ENCODE measurements at regions not wholly inside any gene's neighbourhood (a gene's known extent, or its start where the extent isn't known, plus 50 kb on each side); places are given as distances from the start of the nearest gene placed in this dataset.

DNA sequence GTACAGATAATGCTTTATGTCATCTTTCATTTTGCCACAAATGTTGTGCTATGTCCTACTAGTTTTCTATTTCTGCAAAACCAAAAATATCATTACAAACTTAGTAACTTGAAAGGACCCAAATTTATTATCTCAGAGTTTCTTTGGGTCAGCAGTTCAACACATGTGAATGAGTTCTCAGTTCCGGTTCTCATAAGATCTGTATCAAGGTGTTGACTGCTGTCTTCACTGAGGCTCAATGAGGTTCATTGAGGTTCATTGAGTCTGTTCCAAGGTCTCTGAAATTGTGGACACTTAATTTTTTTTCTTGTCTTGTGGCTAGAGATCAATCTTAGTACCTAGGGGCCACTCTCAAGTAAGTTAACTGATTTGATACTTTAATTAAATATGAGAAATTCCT is 525.1 kb upstream of the BRINP3 start:
- Histone ChIP-seq H3K27ac (ENCODE audit: insufficient read depth, low read length) (no peak overlapping the region), H3K36me3 (ENCODE audit: control insufficient read depth, insufficient read depth, low read length) (no peaks in the 10 kb centered on the region), H3K4me3 (replicated peaks in 1 of 4; ENCODE audit: control extremely low read depth in 1 of 4, insufficient read depth in 1 of 4, low read depth in 3 of 4, low read length in 4 of 4) (no peak overlapping the region), H3K4me1 (ENCODE audit: control insufficient read depth, extremely low read depth, insufficient read depth, low read length) (no peaks in the 10 kb centered on the region), H3K9me3 (ENCODE audit: control insufficient read depth, insufficient read depth, low read depth, low read length) (no peaks in the 10 kb centered on the region), H4K20me1 (ENCODE audit: control insufficient read depth, extremely low read depth, insufficient read depth, low read length) (no peaks in the 10 kb centered on the region), H3K4me2 (ENCODE audit: extremely low read depth, insufficient read depth, low read length) (no peak overlapping the region), H3K9ac (ENCODE audit: insufficient read depth, low read length) (no peak overlapping the region), H2AFZ (ENCODE audit: low read length) (no peak overlapping the region), H3K79me2 (ENCODE audit: control insufficient read depth, insufficient read depth, low read length) (no peaks in the 10 kb centered on the region), H3K27me3 (ENCODE audit: control insufficient read depth, insufficient read depth, low read length) (no peaks in the 10 kb centered on the region)
- DNase-seq (ENCODE audit: low read depth in 2 of 2), result no peak
- TF ChIP-seq EZH2 (IDR thresholded peaks at IDR 0.05; ENCODE audit: low read length, missing control alignments), result no peak
- TF ChIP-seq, protein P1, sequence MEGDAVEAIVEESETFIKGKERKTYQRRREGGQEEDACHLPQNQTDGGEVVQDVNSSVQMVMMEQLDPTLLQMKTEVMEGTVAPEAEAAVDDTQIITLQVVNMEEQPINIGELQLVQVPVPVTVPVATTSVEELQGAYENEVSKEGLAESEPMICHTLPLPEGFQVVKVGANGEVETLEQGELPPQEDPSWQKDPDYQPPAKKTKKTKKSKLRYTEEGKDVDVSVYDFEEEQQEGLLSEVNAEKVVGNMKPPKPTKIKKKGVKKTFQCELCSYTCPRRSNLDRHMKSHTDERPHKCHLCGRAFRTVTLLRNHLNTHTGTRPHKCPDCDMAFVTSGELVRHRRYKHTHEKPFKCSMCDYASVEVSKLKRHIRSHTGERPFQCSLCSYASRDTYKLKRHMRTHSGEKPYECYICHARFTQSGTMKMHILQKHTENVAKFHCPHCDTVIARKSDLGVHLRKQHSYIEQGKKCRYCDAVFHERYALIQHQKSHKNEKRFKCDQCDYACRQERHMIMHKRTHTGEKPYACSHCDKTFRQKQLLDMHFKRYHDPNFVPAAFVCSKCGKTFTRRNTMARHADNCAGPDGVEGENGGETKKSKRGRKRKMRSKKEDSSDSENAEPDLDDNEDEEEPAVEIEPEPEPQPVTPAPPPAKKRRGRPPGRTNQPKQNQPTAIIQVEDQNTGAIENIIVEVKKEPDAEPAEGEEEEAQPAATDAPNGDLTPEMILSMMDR (conservative IDR thresholded peaks at IDR 0.05 in 1 of 2, IDR thresholded peaks at IDR 0.05 in 1 of 2; ENCODE audit: low read depth in 1 of 2, low read length in 2 of 2), result no peak

DNA sequence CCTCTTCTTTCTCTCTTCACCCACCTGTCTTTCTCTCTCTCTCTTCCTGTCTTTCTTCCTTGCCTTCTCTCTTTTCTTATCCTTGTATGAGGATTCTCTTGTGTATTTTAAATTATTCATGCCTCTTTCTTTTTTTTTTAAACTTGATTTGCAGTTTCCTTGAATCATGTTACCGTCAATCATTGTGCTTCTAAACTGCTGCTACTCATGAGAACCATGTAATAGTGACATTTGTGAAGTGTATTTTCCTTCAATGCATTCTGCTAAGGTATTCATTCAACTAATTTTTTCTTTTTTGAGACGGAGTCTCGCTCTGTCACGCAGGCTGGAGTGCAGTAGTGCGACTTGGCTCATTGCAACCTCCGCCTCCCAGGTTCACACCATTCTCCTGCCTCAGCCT is 539.1 kb upstream of the BRINP3 start:
- Histone ChIP-seq H3K9me3 (ENCODE audit: control insufficient read depth, insufficient read depth, low read depth, low read length) (no peaks in the 10 kb centered on the region), H3K36me3 (ENCODE audit: control insufficient read depth, insufficient read depth, low read length) (no peaks in the 10 kb centered on the region), H3K27me3 (ENCODE audit: control insufficient read depth, insufficient read depth, low read length) (no peaks in the 10 kb centered on the region), H3K9ac (ENCODE audit: insufficient read depth, low read length) (no peak overlapping the region), H3K4me2 (ENCODE audit: extremely low read depth, insufficient read depth, low read length) (no peak overlapping the region), H3K27ac (ENCODE audit: insufficient read depth, low read length) (no peak overlapping the region), H3K4me1 (ENCODE audit: control insufficient read depth, extremely low read depth, insufficient read depth, low read length) (no peaks in the 10 kb centered on the region), H4K20me1 (ENCODE audit: control insufficient read depth, extremely low read depth, insufficient read depth, low read length) (no peaks in the 10 kb centered on the region), H3K79me2 (ENCODE audit: control insufficient read depth, insufficient read depth, low read length) (no peaks in the 10 kb centered on the region), H2AFZ (ENCODE audit: low read length) (no peak overlapping the region), H3K4me3 (replicated peaks in 1 of 4; ENCODE audit: control extremely low read depth in 1 of 4, insufficient read depth in 1 of 4, low read depth in 3 of 4, low read length in 4 of 4) (no peak overlapping the region)
- no peak for DNase-seq (ENCODE audit: low read depth in 2 of 2)
- no peak for TF ChIP-seq EZH2 (IDR thresholded peaks at IDR 0.05; ENCODE audit: low read length, missing control alignments)
- TF ChIP-seq, protein P1 (conservative IDR thresholded peaks at IDR 0.05 in 1 of 2, IDR thresholded peaks at IDR 0.05 in 1 of 2; ENCODE audit: low read depth in 1 of 2, low read length in 2 of 2), result no peak

DNA sequence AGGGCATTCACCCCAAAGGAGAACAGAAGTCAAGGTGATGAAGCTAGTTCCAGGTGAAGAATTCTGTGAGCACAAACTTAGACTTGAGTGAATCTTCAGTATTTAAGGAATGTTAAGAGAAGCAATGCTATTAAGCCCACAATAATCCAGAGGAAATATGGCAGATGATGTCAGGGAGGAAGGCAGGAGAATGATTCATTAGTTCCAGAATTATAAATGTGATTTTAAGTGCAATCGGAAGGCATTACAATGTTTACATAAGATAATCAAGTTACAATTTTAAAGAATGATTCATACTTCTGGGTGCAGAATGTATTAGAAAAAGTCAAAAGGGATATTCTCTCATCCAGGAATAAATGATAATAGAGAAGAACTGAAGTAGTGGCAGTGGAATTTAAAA is 545.2 kb upstream of the BRINP3 start:
- Histone ChIP-seq H2AFZ (ENCODE audit: low read length) (no peak overlapping the region), H3K27me3 (ENCODE audit: control insufficient read depth, insufficient read depth, low read length) (no peaks in the 10 kb centered on the region), H3K27ac (ENCODE audit: insufficient read depth, low read length) (no peak overlapping the region), H3K79me2 (ENCODE audit: control insufficient read depth, insufficient read depth, low read length) (no peaks in the 10 kb centered on the region), H3K4me1 (ENCODE audit: control insufficient read depth, extremely low read depth, insufficient read depth, low read length) (no peaks in the 10 kb centered on the region), H3K9ac (ENCODE audit: insufficient read depth, low read length) (no peak overlapping the region), H3K4me2 (ENCODE audit: extremely low read depth, insufficient read depth, low read length) (no peak overlapping the region), H3K9me3 (ENCODE audit: control insufficient read depth, insufficient read depth, low read depth, low read length) (no peaks in the 10 kb centered on the region), H4K20me1 (ENCODE audit: control insufficient read depth, extremely low read depth, insufficient read depth, low read length) (no peaks in the 10 kb centered on the region), H3K36me3 (ENCODE audit: control insufficient read depth, insufficient read depth, low read length) (no peaks in the 10 kb centered on the region), H3K4me3 (replicated peaks in 1 of 4; ENCODE audit: control extremely low read depth in 1 of 4, insufficient read depth in 1 of 4, low read depth in 3 of 4, low read length in 4 of 4) (no peak overlapping the region)
- no peak for TF ChIP-seq EZH2 (IDR thresholded peaks at IDR 0.05; ENCODE audit: low read length, missing control alignments)
- TF ChIP-seq, protein P1 (conservative IDR thresholded peaks at IDR 0.05 in 1 of 2, IDR thresholded peaks at IDR 0.05 in 1 of 2; ENCODE audit: low read depth in 1 of 2, low read length in 2 of 2), result no peak
- DNase-seq (ENCODE audit: low read depth in 2 of 2), result peak; percentile 22 to 84

Measured in fibroblast of lung (primary cell).